CD14-positive monocyte (primary cell): ENCODE measurements at regions not wholly inside any gene's neighbourhood (a gene's known extent, or its start where the extent isn't known, plus 50 kb on each side); places are given as distances from the start of the nearest gene placed in this dataset.

ENCODE experiments used
- DNase-seq, 3 donors: peaks; one replicate each; pipeline ENCODE4 v3.0.0-alpha.2; 2011 to 2022
- H2AFZ ChIP-seq: 2 replicates; pipeline ENCODE4 v1.6.0; 2012; ENCODE audit warnings: mild to moderate bottlenecking, low read depth, low read length, inconsistent platforms; ENCODE audit not compliant: insufficient read depth, poor library complexity, severe bottlenecking
- H3K27ac ChIP-seq, 2 donors: 1 replicate in 1 of 2; 2 replicates in 1 of 2; pipeline ENCODE4 v1.5.1; 2012 to 2013; ENCODE audit warnings: low read length in 2 of 2, control low read depth in 1 of 2, inconsistent platforms in 1 of 2, low read depth in 1 of 2, mild to moderate bottlenecking in 1 of 2
- H3K27me3 ChIP-seq, 2 donors: one replicate each; pipeline versions ENCODE4 v1.6.0 to v1.6.1; 2011 to 2013; ENCODE audit warnings: low read length in 2 of 2; ENCODE audit not compliant: control insufficient read depth in 2 of 2, insufficient read depth in 2 of 2
- H3K36me3 ChIP-seq, 2 donors: replicated peaks in 1 of 2; 1 replicate in 1 of 2; 2 replicates in 1 of 2; pipeline versions ENCODE4 v1.5.1 to v1.6.1; 2012 to 2013; ENCODE audit warnings: low read length in 2 of 2, control low read depth in 1 of 2, inconsistent platforms in 1 of 2, mild to moderate bottlenecking in 1 of 2; ENCODE audit not compliant: insufficient read depth in 2 of 2, control insufficient read depth in 1 of 2
- H3K4me1 ChIP-seq, 2 donors: 1 replicate in 1 of 2; 2 replicates in 1 of 2; pipeline versions ENCODE4 v1.5.1 to v1.6.1; 2012 to 2013; ENCODE audit warnings: low read length in 2 of 2, control low read depth in 1 of 2, inconsistent platforms in 1 of 2, mild to moderate bottlenecking in 1 of 2, moderate library complexity in 1 of 2; ENCODE audit not compliant: insufficient read depth in 2 of 2, control insufficient read depth in 1 of 2
- H3K4me2 ChIP-seq: replicated peaks from 2 replicates; pipeline ENCODE3; 2012; ENCODE audit warnings: low read length, moderate library complexity, mild to moderate bottlenecking; ENCODE audit not compliant: poor library complexity, severe bottlenecking; ENCODE audit errors: extremely low read depth
- H3K4me3 ChIP-seq, 3 experiments: fragments of 200-600 bp in 1 of 3; sonication (generic) in 1 of 3; replicated peaks in 1 of 3; 1 replicate in 2 of 3; 2 replicates in 1 of 3; pipeline ENCODE4 v1.5.1; 2011 to 2013; ENCODE audit warnings: low read length in 3 of 3, mild to moderate bottlenecking in 3 of 3, control low read depth in 2 of 3, low read depth in 2 of 3, inconsistent platforms in 1 of 3, moderate library complexity in 1 of 3
- H3K79me2 ChIP-seq: 2 replicates; pipeline ENCODE4 v1.6.0; 2012; ENCODE audit warnings: mild to moderate bottlenecking, control low read depth, inconsistent platforms, low read length, moderate library complexity; ENCODE audit not compliant: insufficient read depth
- H3K9ac ChIP-seq: 2 replicates; pipeline ENCODE4 v1.6.0; 2017; ENCODE audit warnings: low read length, mild to moderate bottlenecking; ENCODE audit not compliant: insufficient read depth, poor library complexity, severe bottlenecking
- H3K9me3 ChIP-seq, 2 donors: replicated peaks in 1 of 2; 1 replicate in 1 of 2; 2 replicates in 1 of 2; pipeline versions ENCODE4 v1.5.1 to v1.6.1; 2012 to 2013; ENCODE audit warnings: low read length in 2 of 2, control low read depth in 1 of 2; ENCODE audit not compliant: control insufficient read depth in 1 of 2, insufficient read depth in 1 of 2
- H4K20me1 ChIP-seq: 2 replicates; pipeline ENCODE4 v1.6.0; 2012; ENCODE audit warnings: mild to moderate bottlenecking, low read length, control low read depth, moderate library complexity; ENCODE audit not compliant: insufficient read depth
- H3K27ac Mint-ChIP-seq, 7 donors: one replicate each; pipeline ENCODE4 v1.8.0; 2020; ENCODE audit warnings: mild to moderate bottlenecking in 7 of 7, mixed read lengths in 7 of 7, moderate library complexity in 6 of 7, inconsistent platforms in 2 of 7
- H3K27me3 Mint-ChIP-seq, 3 donors: one replicate each; pipeline ENCODE4 v1.8.0; 2021 to 2022; ENCODE audit warnings: low read depth in 3 of 3, mild to moderate bottlenecking in 3 of 3, mixed read lengths in 3 of 3, moderate library complexity in 3 of 3, inconsistent platforms in 1 of 3
- H3K36me3 Mint-ChIP-seq, 2 donors: one replicate each; pipeline ENCODE4 v1.8.0; 2020; ENCODE audit warnings: mixed read lengths in 2 of 2, inconsistent platforms in 1 of 2, mild to moderate bottlenecking in 1 of 2
- H3K4me1 Mint-ChIP-seq: one replicate; pipeline ENCODE4 v1.8.0; 2020; ENCODE audit warnings: mild to moderate bottlenecking, mixed read lengths
- H3K4me3 Mint-ChIP-seq, 2 donors: one replicate each; pipeline ENCODE4 v1.8.0; 2020; ENCODE audit warnings: mild to moderate bottlenecking in 2 of 2, mixed read lengths in 2 of 2, moderate library complexity in 1 of 2
- H3K9me3 Mint-ChIP-seq, 7 donors: one replicate each; pipeline ENCODE4 v1.8.0; 2020 to 2022; ENCODE audit warnings: mixed read lengths in 7 of 7, mild to moderate bottlenecking in 6 of 7, moderate library complexity in 6 of 7, inconsistent platforms in 2 of 7
- WGBS: methylation state at CpG from one replicate; pipeline ENCODE4 v1.1.5; 2013; ENCODE audit warnings: missing lambda C conversion rate; ENCODE audit not compliant: insufficient coverage; 5-methylcytosine and 5-hydroxymethylcytosine counted together
- intact Hi-C, 2 donors: fragments of 100-400 bp; cut with micrococcal nuclease; formaldehyde crosslinking; loops; one replicate each; pipeline versions ENCODE4 v1.15.0 to v1.15.1; 2023
- TF ChIP-seq, protein P1 (sequence below): fragments of 200-600 bp; IDR thresholded peaks from one replicate; pipeline ENCODE4 v1.8.0; 2022; ENCODE audit warnings: antibody characterized with exemption, mild to moderate bottlenecking

DNA sequence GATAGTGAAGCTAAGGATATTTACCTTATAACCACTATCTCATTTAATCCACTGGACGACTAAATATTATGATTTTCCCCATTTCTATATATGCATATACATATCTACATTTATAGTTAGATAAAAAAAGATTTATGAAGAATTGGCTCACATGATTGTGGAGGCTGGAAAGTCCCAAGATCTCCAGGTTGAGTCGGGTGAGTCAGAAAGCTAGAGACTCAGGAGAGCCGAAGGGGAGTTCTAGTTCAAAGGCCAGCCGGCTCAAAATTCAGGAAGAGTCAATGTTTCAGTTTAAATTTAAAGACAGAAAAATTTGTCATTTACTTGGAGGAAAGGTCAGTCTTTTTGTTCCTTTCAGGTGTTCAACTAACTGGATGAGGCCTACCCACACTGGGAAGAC lies 158.2 kb upstream of the CPEB2 start:
- 100% methylated on average over 2 of the region's 4 CpGs for WGBS
- H3K9ac ChIP-seq = no peak overlapping the region
- Mint-ChIP-seq H3K27me3 (peaks cover 0 to 2% (median 2%) of the 10 kb centered on the region in 3 donors), H3K9me3 (peaks cover 0 to 7% (median 2%) of the 10 kb centered on the region in 7 donors), H3K36me3 (no peaks in the 10 kb centered on the region), H3K27ac (no peak overlapping the region), H3K4me3 (no peak overlapping the region), H3K4me1 (peaks cover 16% of the 10 kb centered on the region)
- peaks cover 7 to 16% of the 10 kb centered on the region in 2 donors for H3K4me1 ChIP-seq
- intact Hi-C loops = no loop called here
- H2AFZ ChIP-seq = no peak overlapping the region
- H3K4me2 ChIP-seq = no peak overlapping the region
- DNase-seq = peak in 1 of 3 donors; percentile 45
- H3K27me3 ChIP-seq = no peaks in the 10 kb centered on the region
- H3K27ac ChIP-seq = no peak overlapping the region
- H3K79me2 ChIP-seq = no peaks in the 10 kb centered on the region
- H3K4me3 ChIP-seq = no peak overlapping the region
- H3K9me3 ChIP-seq = no peaks in the 10 kb centered on the region
- no peaks in the 10 kb centered on the region for H3K36me3 ChIP-seq
- TF ChIP-seq, protein P1, sequence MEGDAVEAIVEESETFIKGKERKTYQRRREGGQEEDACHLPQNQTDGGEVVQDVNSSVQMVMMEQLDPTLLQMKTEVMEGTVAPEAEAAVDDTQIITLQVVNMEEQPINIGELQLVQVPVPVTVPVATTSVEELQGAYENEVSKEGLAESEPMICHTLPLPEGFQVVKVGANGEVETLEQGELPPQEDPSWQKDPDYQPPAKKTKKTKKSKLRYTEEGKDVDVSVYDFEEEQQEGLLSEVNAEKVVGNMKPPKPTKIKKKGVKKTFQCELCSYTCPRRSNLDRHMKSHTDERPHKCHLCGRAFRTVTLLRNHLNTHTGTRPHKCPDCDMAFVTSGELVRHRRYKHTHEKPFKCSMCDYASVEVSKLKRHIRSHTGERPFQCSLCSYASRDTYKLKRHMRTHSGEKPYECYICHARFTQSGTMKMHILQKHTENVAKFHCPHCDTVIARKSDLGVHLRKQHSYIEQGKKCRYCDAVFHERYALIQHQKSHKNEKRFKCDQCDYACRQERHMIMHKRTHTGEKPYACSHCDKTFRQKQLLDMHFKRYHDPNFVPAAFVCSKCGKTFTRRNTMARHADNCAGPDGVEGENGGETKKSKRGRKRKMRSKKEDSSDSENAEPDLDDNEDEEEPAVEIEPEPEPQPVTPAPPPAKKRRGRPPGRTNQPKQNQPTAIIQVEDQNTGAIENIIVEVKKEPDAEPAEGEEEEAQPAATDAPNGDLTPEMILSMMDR = no peak
- no peaks in the 10 kb centered on the region for H4K20me1 ChIP-seq

DNA sequence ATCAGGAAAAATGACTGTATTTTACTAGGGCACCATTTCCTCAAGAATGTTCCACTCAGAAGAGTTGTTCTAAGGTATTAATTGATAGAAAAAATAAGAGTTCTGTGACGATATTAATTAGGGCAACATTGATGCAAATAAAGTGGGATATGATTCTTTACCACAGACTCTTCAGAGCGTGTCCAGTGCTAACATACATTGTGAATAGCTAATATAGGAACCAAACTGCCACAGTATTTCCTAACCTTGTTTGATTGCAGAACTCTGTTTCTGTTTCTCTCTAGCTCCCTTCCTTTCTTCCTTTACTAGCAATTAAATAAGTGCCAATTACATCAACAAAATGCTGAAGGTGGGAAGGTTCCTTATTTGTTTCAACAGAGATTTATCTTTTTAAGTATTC lies 154.1 kb upstream of the CPEB2 start:
- Mint-ChIP-seq H3K27me3 (no peaks in the 10 kb centered on the region), H3K9me3 (peaks cover 0 to 5% (median under 1%) of the 10 kb centered on the region in 7 donors), H3K36me3 (no peaks in the 10 kb centered on the region), H3K4me1 (peaks cover 26% of the 10 kb centered on the region), H3K27ac (peak overlapping the region in 1 of 7 donors; percentile 31), H3K4me3 (no peak overlapping the region)
- intact Hi-C loops = no loop called here
- H3K4me3 ChIP-seq = no peak overlapping the region
- peak in 2 of 3 donors; percentile 25 to 60 for DNase-seq
- H3K4me1 ChIP-seq = peaks cover 20 to 29% of the 10 kb centered on the region in 2 donors
- H3K79me2 ChIP-seq = no peaks in the 10 kb centered on the region
- no peaks in the 10 kb centered on the region for H3K36me3 ChIP-seq
- TF ChIP-seq, protein P1 = no peak
- H2AFZ ChIP-seq = no peak overlapping the region
- no peaks in the 10 kb centered on the region for H3K27me3 ChIP-seq
- no peak overlapping the region for H3K9ac ChIP-seq
- no peaks in the 10 kb centered on the region for H4K20me1 ChIP-seq
- H3K4me2 ChIP-seq = no peak overlapping the region
- peak overlapping the region in 1 of 2 donors; percentile 7 for H3K27ac ChIP-seq
- no peaks in the 10 kb centered on the region for H3K9me3 ChIP-seq
- no CpG with 5 or more reads among the region's 2 CpGs for WGBS
